CD14-positive monocyte (primary cell): ENCODE measurements at regions not wholly inside any gene's neighbourhood (a gene's known extent, or its start where the extent isn't known, plus 50 kb on each side); places are given as distances from the start of the nearest gene placed in this dataset.

Source experiments
- DNase-seq, 3 donors: peaks; one replicate each; pipeline ENCODE4 v3.0.0-alpha.2; 2011 to 2022
- H2AFZ ChIP-seq: 2 replicates; pipeline ENCODE4 v1.6.0; 2012; ENCODE audit warnings: mild to moderate bottlenecking, low read depth, low read length, inconsistent platforms; ENCODE audit not compliant: insufficient read depth, poor library complexity, severe bottlenecking
- H3K27ac ChIP-seq, 2 donors: 1 replicate in 1 of 2; 2 replicates in 1 of 2; pipeline ENCODE4 v1.5.1; 2012 to 2013; ENCODE audit warnings: low read length in 2 of 2, control low read depth in 1 of 2, inconsistent platforms in 1 of 2, low read depth in 1 of 2, mild to moderate bottlenecking in 1 of 2
- H3K27me3 ChIP-seq, 2 donors: one replicate each; pipeline versions ENCODE4 v1.6.0 to v1.6.1; 2011 to 2013; ENCODE audit warnings: low read length in 2 of 2; ENCODE audit not compliant: control insufficient read depth in 2 of 2, insufficient read depth in 2 of 2
- H3K36me3 ChIP-seq, 2 donors: replicated peaks in 1 of 2; 1 replicate in 1 of 2; 2 replicates in 1 of 2; pipeline versions ENCODE4 v1.5.1 to v1.6.1; 2012 to 2013; ENCODE audit warnings: low read length in 2 of 2, control low read depth in 1 of 2, inconsistent platforms in 1 of 2, mild to moderate bottlenecking in 1 of 2; ENCODE audit not compliant: insufficient read depth in 2 of 2, control insufficient read depth in 1 of 2
- H3K4me1 ChIP-seq, 2 donors: 1 replicate in 1 of 2; 2 replicates in 1 of 2; pipeline versions ENCODE4 v1.5.1 to v1.6.1; 2012 to 2013; ENCODE audit warnings: low read length in 2 of 2, control low read depth in 1 of 2, inconsistent platforms in 1 of 2, mild to moderate bottlenecking in 1 of 2, moderate library complexity in 1 of 2; ENCODE audit not compliant: insufficient read depth in 2 of 2, control insufficient read depth in 1 of 2
- H3K4me2 ChIP-seq: replicated peaks from 2 replicates; pipeline ENCODE3; 2012; ENCODE audit warnings: low read length, moderate library complexity, mild to moderate bottlenecking; ENCODE audit not compliant: poor library complexity, severe bottlenecking; ENCODE audit errors: extremely low read depth
- H3K4me3 ChIP-seq, 3 experiments: fragments of 200-600 bp in 1 of 3; sonication (generic) in 1 of 3; replicated peaks in 1 of 3; 1 replicate in 2 of 3; 2 replicates in 1 of 3; pipeline ENCODE4 v1.5.1; 2011 to 2013; ENCODE audit warnings: low read length in 3 of 3, mild to moderate bottlenecking in 3 of 3, control low read depth in 2 of 3, low read depth in 2 of 3, inconsistent platforms in 1 of 3, moderate library complexity in 1 of 3
- H3K79me2 ChIP-seq: 2 replicates; pipeline ENCODE4 v1.6.0; 2012; ENCODE audit warnings: mild to moderate bottlenecking, control low read depth, inconsistent platforms, low read length, moderate library complexity; ENCODE audit not compliant: insufficient read depth
- H3K9ac ChIP-seq: 2 replicates; pipeline ENCODE4 v1.6.0; 2017; ENCODE audit warnings: low read length, mild to moderate bottlenecking; ENCODE audit not compliant: insufficient read depth, poor library complexity, severe bottlenecking
- H3K9me3 ChIP-seq, 2 donors: replicated peaks in 1 of 2; 1 replicate in 1 of 2; 2 replicates in 1 of 2; pipeline versions ENCODE4 v1.5.1 to v1.6.1; 2012 to 2013; ENCODE audit warnings: low read length in 2 of 2, control low read depth in 1 of 2; ENCODE audit not compliant: control insufficient read depth in 1 of 2, insufficient read depth in 1 of 2
- H4K20me1 ChIP-seq: 2 replicates; pipeline ENCODE4 v1.6.0; 2012; ENCODE audit warnings: mild to moderate bottlenecking, low read length, control low read depth, moderate library complexity; ENCODE audit not compliant: insufficient read depth
- H3K27ac Mint-ChIP-seq, 7 donors: one replicate each; pipeline ENCODE4 v1.8.0; 2020; ENCODE audit warnings: mild to moderate bottlenecking in 7 of 7, mixed read lengths in 7 of 7, moderate library complexity in 6 of 7, inconsistent platforms in 2 of 7
- H3K27me3 Mint-ChIP-seq, 3 donors: one replicate each; pipeline ENCODE4 v1.8.0; 2021 to 2022; ENCODE audit warnings: low read depth in 3 of 3, mild to moderate bottlenecking in 3 of 3, mixed read lengths in 3 of 3, moderate library complexity in 3 of 3, inconsistent platforms in 1 of 3
- H3K36me3 Mint-ChIP-seq, 2 donors: one replicate each; pipeline ENCODE4 v1.8.0; 2020; ENCODE audit warnings: mixed read lengths in 2 of 2, inconsistent platforms in 1 of 2, mild to moderate bottlenecking in 1 of 2
- H3K4me1 Mint-ChIP-seq: one replicate; pipeline ENCODE4 v1.8.0; 2020; ENCODE audit warnings: mild to moderate bottlenecking, mixed read lengths
- H3K4me3 Mint-ChIP-seq, 2 donors: one replicate each; pipeline ENCODE4 v1.8.0; 2020; ENCODE audit warnings: mild to moderate bottlenecking in 2 of 2, mixed read lengths in 2 of 2, moderate library complexity in 1 of 2
- H3K9me3 Mint-ChIP-seq, 7 donors: one replicate each; pipeline ENCODE4 v1.8.0; 2020 to 2022; ENCODE audit warnings: mixed read lengths in 7 of 7, mild to moderate bottlenecking in 6 of 7, moderate library complexity in 6 of 7, inconsistent platforms in 2 of 7
- CTCF ChIP-seq: fragments of 200-600 bp; IDR thresholded peaks from one replicate; pipeline ENCODE4 v1.8.0; 2022; ENCODE audit warnings: antibody characterized with exemption, mild to moderate bottlenecking
- WGBS: methylation state at CpG from one replicate; pipeline ENCODE4 v1.1.5; 2013; ENCODE audit warnings: missing lambda C conversion rate; ENCODE audit not compliant: insufficient coverage; 5-methylcytosine and 5-hydroxymethylcytosine counted together
- intact Hi-C, 2 donors: fragments of 100-400 bp; cut with micrococcal nuclease; formaldehyde crosslinking; loops; one replicate each; pipeline versions ENCODE4 v1.15.0 to v1.15.1; 2023

- Histone ChIP-seq H3K9me3 (no peaks in the 10 kb centered on the region), H3K36me3 (no peaks in the 10 kb centered on the region), H2AFZ (no peak overlapping the region), H3K79me2 (no peaks in the 10 kb centered on the region), H3K27me3 (peaks cover 15 to 23% of the 10 kb centered on the region in 2 donors), H3K4me2 (no peak overlapping the region), H3K27ac (no peak overlapping the region), H3K9ac (no peak overlapping the region), H4K20me1 (no peaks in the 10 kb centered on the region), H3K4me1 (no peaks in the 10 kb centered on the region), H3K4me3 (no peak overlapping the region)
- Mint-ChIP-seq H3K9me3 (peaks cover 0 to 2% (median 0%) of the 10 kb centered on the region in 7 donors), H3K4me1 (no peaks in the 10 kb centered on the region), H3K27ac (no peak overlapping the region), H3K27me3 (peaks cover 14 to 30% (median 22%) of the 10 kb centered on the region in 3 donors), H3K4me3 (peak overlapping the region in 1 of 2 donors; percentile 11), H3K36me3 (no peaks in the 10 kb centered on the region)
- DNase-seq = no peak
- intact Hi-C loops = no loop called here
- TF ChIP-seq CTCF = no peak
- 60% methylated on average over 2 of the region's 4 CpGs for WGBS
Measured at GRCh38 chr5:113693701-113694100, 180.2 kb downstream of the YTHDC2 start.

GRCh38 chr5:113694576-113694975, 181.1 kb downstream of the YTHDC2 start:
- Histone ChIP-seq H3K79me2 (no peaks in the 10 kb centered on the region), H3K27me3 (peaks cover 15 to 22% of the 10 kb centered on the region in 2 donors), H2AFZ (no peak overlapping the region), H3K27ac (no peak overlapping the region), H4K20me1 (no peaks in the 10 kb centered on the region), H3K4me1 (no peaks in the 10 kb centered on the region), H3K4me2 (no peak overlapping the region), H3K9me3 (no peaks in the 10 kb centered on the region), H3K36me3 (no peaks in the 10 kb centered on the region), H3K9ac (no peak overlapping the region), H3K4me3 (no peak overlapping the region)
- Mint-ChIP-seq H3K4me3 (no peak overlapping the region), H3K4me1 (no peaks in the 10 kb centered on the region), H3K27me3 (peaks cover 14 to 30% (median 22%) of the 10 kb centered on the region in 3 donors), H3K36me3 (no peaks in the 10 kb centered on the region), H3K27ac (no peak overlapping the region), H3K9me3 (peaks cover 0 to 2% (median 0%) of the 10 kb centered on the region in 7 donors)
- WGBS = 100% methylated on average over 1 of the region's 2 CpGs
- intact Hi-C loops = no loop called here
- DNase-seq = no peak
- TF ChIP-seq CTCF = no peak
